ENCODE measurements at regions not wholly inside any gene's neighbourhood (a gene's known extent, or its start where the extent isn't known, plus 50 kb on each side); places are given as distances from the start of the nearest gene placed in this dataset.

- DNase-seq (ENCODE audit: low spot score in 2 of 2): no peak
- H3K36me3 ChIP-seq: no peaks in the 10 kb centered on the region
- H3K4me1 ChIP-seq: peaks cover 0 to 6% (median 2%) of the 10 kb centered on the region in 4 donors
- 46 to 60% methylated on average over 7 of the region's 7 CpGs for WGBS, 2 donors
- H3K9me3 ChIP-seq: no peaks in the 10 kb centered on the region
- H3K27ac ChIP-seq: no peak overlapping the region
- TF ChIP-seq EP300 (IDR thresholded peaks at IDR 0.05) (no peak), POLR2A (IDR thresholded peaks at IDR 0.05) (no peak)
- TF ChIP-seq, protein P1, sequence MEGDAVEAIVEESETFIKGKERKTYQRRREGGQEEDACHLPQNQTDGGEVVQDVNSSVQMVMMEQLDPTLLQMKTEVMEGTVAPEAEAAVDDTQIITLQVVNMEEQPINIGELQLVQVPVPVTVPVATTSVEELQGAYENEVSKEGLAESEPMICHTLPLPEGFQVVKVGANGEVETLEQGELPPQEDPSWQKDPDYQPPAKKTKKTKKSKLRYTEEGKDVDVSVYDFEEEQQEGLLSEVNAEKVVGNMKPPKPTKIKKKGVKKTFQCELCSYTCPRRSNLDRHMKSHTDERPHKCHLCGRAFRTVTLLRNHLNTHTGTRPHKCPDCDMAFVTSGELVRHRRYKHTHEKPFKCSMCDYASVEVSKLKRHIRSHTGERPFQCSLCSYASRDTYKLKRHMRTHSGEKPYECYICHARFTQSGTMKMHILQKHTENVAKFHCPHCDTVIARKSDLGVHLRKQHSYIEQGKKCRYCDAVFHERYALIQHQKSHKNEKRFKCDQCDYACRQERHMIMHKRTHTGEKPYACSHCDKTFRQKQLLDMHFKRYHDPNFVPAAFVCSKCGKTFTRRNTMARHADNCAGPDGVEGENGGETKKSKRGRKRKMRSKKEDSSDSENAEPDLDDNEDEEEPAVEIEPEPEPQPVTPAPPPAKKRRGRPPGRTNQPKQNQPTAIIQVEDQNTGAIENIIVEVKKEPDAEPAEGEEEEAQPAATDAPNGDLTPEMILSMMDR (IDR thresholded peaks at IDR 0.05): no peak
- H3K4me3 ChIP-seq: no peak overlapping the region
- H3K27me3 ChIP-seq: peaks cover 0 to 34% of the 10 kb centered on the region in 2 donors
Observed at GRCh38 chr6:33857932-33858475, 54.2 kb upstream of the MLN start.

- Histone ChIP-seq H3K4me3 (no peak overlapping the region), H3K27ac (no peak overlapping the region), H3K9me3 (no peaks in the 10 kb centered on the region), H3K36me3 (no peaks in the 10 kb centered on the region), H3K27me3 (peaks cover 0 to 34% of the 10 kb centered on the region in 2 donors), H3K4me1 (peaks cover 0 to 6% (median 2%) of the 10 kb centered on the region in 4 donors)
- TF ChIP-seq, protein P1 (IDR thresholded peaks at IDR 0.05): no peak
- no peak for TF ChIP-seq POLR2A (IDR thresholded peaks at IDR 0.05)
- TF ChIP-seq EP300 (IDR thresholded peaks at IDR 0.05): no peak
- DNase-seq (ENCODE audit: low spot score in 2 of 2): no peak
- 56 to 63% methylated on average over 11 to 15 of the region's 15 CpGs for WGBS, 2 donors
Observed at GRCh38 chr6:33857093-33857931, 53.5 kb upstream of the MLN start.

DNA sequence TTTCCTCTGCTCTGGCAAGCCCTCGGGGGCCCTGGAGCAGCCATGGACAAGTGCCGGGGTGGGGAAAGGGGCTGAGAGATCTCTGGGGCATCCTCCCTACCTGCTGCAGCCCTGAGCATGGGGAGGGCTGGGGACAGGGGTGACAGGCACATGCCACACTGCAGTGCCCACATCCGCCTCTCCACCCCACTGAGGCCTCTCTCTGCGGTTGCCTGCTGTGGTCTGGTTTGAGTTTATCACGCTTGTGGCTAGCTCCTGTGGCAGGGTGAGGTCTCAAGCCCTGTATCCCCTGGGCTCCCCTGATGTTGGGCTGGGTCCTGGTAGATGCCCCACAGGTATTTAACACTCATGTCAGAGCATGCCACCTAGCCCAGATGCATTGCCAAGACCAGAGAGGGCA, 52.9 kb upstream of the MLN start:
- H3K27me3 ChIP-seq: peaks cover 0 to 31% of the 10 kb centered on the region in 2 donors

GRCh38 chr6:33856031-33856590, 52.3 kb upstream of the MLN start:
- DNase-seq (ENCODE audit: low spot score in 2 of 2): no peak
- 73 to 86% methylated on average over 5 to 6 of the region's 6 CpGs for WGBS, 2 donors
- H3K9me3 ChIP-seq: no peaks in the 10 kb centered on the region
- H3K27ac ChIP-seq: no peak overlapping the region
- peaks cover 0 to 31% of the 10 kb centered on the region in 2 donors for H3K27me3 ChIP-seq
- no peak overlapping the region for H3K4me3 ChIP-seq
- H3K4me1 ChIP-seq: peaks cover 0 to 6% (median 2%) of the 10 kb centered on the region in 4 donors
- H3K36me3 ChIP-seq: no peaks in the 10 kb centered on the region
- no peak for TF ChIP-seq POLR2A (IDR thresholded peaks at IDR 0.05)
- TF ChIP-seq, protein P1 (IDR thresholded peaks at IDR 0.05): no peak
- no peak for TF ChIP-seq EP300 (IDR thresholded peaks at IDR 0.05)

More for the DNA sequence above, 52.9 kb upstream of the MLN start:
- WGBS, 2 donors: 80 to 90% methylated on average over 4 to 5 of the region's 5 CpGs
- TF ChIP-seq POLR2A (IDR thresholded peaks at IDR 0.05) (no peak), EP300 (IDR thresholded peaks at IDR 0.05) (no peak)
- TF ChIP-seq, protein P1 (IDR thresholded peaks at IDR 0.05): no peak
- no peak for DNase-seq (ENCODE audit: low spot score in 2 of 2)
- Histone ChIP-seq H3K36me3 (no peaks in the 10 kb centered on the region), H3K4me1 (peaks cover 0 to 6% (median 2%) of the 10 kb centered on the region in 4 donors), H3K4me3 (no peak overlapping the region), H3K27ac (no peak overlapping the region), H3K9me3 (no peaks in the 10 kb centered on the region)

DNA sequence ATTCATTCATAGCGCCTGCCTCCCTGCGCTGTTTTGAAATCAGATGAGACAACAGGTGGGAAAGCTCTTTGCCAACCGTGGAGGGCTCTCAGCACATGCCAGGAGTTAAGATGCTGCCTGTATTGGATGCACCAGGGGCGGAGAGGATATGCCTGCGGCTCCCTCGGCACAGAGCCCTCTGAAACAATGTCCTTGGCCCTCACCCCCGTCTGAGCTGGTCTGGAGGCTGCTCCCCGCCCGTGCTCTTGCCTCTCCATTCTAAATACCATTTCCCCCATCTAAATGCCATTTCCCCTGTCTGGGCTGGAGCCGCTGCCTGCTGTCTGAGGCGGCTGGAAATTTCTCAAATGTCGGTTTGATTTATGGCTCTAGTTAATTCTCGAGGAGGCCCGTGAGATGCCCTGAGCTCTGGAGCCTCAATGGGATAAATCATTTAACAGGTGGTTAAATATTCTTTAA, 50.8 kb upstream of the MLN start:
- peaks cover 0 to 37% of the 10 kb centered on the region in 2 donors for H3K27me3 ChIP-seq
- TF ChIP-seq, protein P1 (IDR thresholded peaks at IDR 0.05): no peak
- TF ChIP-seq EP300 (IDR thresholded peaks at IDR 0.05) (no peak), POLR2A (IDR thresholded peaks at IDR 0.05) (no peak)
- 35 to 40% methylated on average over 14 of the region's 14 CpGs for WGBS, 2 donors

More for the DNA sequence above, 50.8 kb upstream of the MLN start:
- Histone ChIP-seq H3K27ac (no peak overlapping the region), H3K4me1 (peaks cover 0 to 6% (median 2%) of the 10 kb centered on the region in 4 donors), H3K4me3 (no peak overlapping the region), H3K36me3 (no peaks in the 10 kb centered on the region), H3K9me3 (no peaks in the 10 kb centered on the region)
- DNase-seq (ENCODE audit: low spot score in 2 of 2): no peak

All from tibial nerve (tissue), 4 donors.